ENCODE measurements at regions not wholly inside any gene's neighbourhood (a gene's known extent, or its start where the extent isn't known, plus 50 kb on each side); places are given as distances from the start of the nearest gene placed in this dataset.

DNA sequence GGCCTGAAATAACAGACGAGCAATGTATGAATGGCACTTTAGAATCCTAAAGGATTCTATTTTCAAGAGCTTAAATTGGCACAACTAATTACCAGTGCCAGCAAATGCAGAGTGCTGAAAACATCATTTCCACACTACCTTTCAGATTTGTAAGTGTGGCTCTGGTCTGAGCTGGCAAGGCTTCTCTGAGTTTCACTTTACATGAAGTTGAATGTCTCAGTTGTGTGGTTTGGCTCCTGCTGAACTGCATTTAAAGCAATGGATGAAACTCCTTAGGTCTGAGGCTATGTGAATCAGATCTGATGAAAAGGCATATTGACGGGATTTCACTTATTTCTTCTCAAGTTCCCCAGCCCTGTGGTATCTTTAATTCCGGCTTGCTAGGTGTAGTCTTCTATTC is 114.8 kb upstream of the PTGFR start:
- no peak for ATAC-seq
- H3K27me3 Mint-ChIP-seq (ENCODE audit: low read depth) = no peaks in the 10 kb centered on the region
- DNase-seq = no peak
- no peaks in the 10 kb centered on the region for H3K9me3 Mint-ChIP-seq
- no peaks in the 10 kb centered on the region for H3K36me3 Mint-ChIP-seq (ENCODE audit: insufficient read depth)
- H3K4me1 Mint-ChIP-seq (ENCODE audit: low read depth) = no peaks in the 10 kb centered on the region
- H3K4me3 Mint-ChIP-seq = no peak overlapping the region

DNA sequence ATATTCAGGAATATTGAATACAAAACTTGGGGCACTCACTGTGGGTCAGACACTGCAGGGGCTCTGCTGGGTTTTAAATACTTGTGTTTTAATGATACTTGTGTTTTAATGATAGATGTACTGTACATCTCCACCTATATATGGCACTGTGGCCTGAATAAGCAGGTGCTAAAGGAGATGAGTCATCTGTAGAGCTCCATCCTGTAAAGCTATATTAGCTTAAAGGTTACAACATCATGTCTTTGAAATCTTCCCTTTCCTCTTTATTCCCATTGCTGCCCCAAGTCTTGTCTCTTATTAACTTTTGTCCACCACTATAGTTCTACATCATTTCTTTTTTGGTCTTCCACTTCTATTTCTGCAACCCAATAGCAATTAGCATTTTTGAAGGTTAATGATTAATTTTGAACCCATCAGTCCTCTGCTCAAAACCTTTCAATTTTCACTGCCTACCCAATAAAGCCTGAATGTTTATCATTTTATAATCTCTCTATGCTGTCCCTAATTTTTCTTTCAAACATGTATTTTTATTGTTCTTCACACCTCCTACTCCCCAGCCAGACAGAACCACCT is 113.3 kb upstream of the PTGFR start:
- no peaks in the 10 kb centered on the region for H3K4me1 Mint-ChIP-seq (ENCODE audit: low read depth)
- no peak for ATAC-seq

DNA sequence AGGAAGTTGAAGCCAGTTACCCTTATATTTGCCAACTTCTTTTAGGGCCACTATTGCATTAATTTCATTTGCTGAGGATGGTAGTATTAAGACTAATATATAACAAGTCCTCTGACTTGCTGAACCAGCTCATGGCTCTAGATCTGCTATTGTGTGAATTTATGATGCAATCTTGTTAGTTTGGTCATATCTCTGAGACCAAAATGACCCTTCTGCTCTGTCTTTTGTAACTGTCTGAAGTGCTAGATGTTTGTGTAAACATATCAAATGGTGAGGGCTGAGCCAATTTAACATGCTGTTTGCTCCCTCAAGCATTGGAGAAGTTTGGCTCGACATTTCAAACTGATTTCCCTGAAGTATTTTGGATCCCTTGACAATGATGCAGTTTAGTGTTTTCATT is 106.9 kb upstream of the PTGFR start:
- Mint-ChIP-seq H3K4me3 (no peak overlapping the region), H3K36me3 (ENCODE audit: insufficient read depth) (no peaks in the 10 kb centered on the region), H3K4me1 (ENCODE audit: low read depth) (no peaks in the 10 kb centered on the region), H3K27me3 (ENCODE audit: low read depth) (no peaks in the 10 kb centered on the region), H3K9me3 (no peaks in the 10 kb centered on the region)
- ATAC-seq (no peak), DNase-seq (no peak)

More for the DNA sequence above, 113.3 kb upstream of the PTGFR start:
- Mint-ChIP-seq H3K27me3 (ENCODE audit: low read depth) (no peaks in the 10 kb centered on the region), H3K36me3 (ENCODE audit: insufficient read depth) (no peaks in the 10 kb centered on the region), H3K9me3 (no peaks in the 10 kb centered on the region), H3K4me3 (no peak overlapping the region)
- DNase-seq = no peak

DNA sequence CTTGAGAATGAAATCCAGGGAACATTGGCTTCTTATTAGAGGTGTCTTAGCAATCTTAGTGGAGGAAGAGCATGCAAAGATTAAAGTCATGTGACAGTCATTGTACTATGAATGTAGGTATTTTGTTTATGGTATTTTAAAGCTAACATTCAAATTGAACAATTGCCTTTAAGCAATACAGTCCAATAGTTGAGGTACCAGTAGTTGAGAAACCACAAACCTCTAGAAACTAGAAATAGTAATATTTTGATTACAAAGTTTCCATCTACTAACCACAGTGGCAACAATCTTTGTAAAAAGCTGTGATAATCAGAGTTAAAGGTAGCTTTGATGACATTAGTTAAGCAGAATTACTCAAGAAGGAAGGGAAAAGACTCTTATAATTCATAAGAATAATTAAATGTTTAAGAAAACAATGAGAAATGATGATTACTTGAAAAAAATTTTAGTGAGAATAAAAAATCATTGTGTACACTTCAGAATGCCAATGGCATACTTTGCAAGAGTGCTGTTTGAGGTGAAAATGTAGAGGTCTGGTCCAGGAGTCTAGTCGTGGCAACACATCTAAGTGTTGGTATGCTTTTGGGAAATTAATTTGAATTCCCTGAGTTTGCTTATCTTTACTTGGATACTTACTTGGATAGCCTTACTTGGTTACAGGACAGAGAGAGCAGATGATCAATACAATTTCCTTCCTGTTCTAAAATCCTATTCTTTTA is 104.9 kb upstream of the PTGFR start:
- Mint-ChIP-seq H3K4me3 (no peak overlapping the region), H3K4me1 (ENCODE audit: low read depth) (no peaks in the 10 kb centered on the region), H3K36me3 (ENCODE audit: insufficient read depth) (no peaks in the 10 kb centered on the region), H3K27me3 (ENCODE audit: low read depth) (no peaks in the 10 kb centered on the region), H3K9me3 (no peaks in the 10 kb centered on the region)
- ATAC-seq (no peak), DNase-seq (no peak)

DNA sequence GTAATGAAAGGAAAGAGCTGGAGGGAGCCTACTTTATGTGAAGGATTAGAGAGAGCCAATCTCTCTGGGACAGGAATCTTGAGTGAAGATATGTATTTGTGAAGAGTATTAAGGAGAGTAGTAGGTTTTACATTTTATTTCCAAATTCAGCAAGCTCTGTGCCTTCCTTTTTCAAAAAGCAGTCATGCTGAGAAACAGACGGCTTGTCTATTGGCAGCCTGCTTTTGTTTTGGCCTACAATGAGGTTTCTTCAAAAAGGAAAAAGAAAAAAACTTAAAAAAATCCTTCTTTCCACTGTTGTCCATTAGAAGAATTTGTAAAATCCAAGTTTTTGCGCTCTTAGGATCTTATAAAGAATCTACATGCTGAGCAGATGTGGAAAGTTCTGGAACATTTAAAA is 103.6 kb upstream of the PTGFR start:
- Mint-ChIP-seq H3K9me3 (no peaks in the 10 kb centered on the region), H3K36me3 (ENCODE audit: insufficient read depth) (no peaks in the 10 kb centered on the region), H3K4me3 (no peak overlapping the region), H3K27me3 (ENCODE audit: low read depth) (no peaks in the 10 kb centered on the region), H3K4me1 (ENCODE audit: low read depth) (no peaks in the 10 kb centered on the region)
- no peak for DNase-seq
- no peak for ATAC-seq

DNA sequence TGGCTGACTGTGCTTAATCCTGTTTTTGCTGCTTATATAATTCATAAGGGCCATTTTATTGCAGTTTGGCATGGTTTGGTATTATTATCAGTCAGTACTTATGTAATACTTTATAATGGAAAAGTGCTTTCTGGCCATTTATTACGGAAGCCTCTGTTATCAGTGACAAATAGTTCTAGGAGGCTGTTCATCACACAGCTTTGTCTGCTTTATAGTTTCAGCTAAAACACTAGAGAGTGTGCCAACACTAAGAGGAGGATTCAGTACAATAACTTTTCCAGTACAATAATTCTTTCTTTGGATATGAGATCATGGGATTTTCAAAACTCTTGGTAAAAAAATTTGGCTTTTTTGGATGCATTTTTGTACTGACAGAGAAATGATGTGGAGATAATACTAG is 102.9 kb upstream of the PTGFR start:
- no peak for ATAC-seq
- DNase-seq = no peak
- H3K36me3 Mint-ChIP-seq (ENCODE audit: insufficient read depth) = no peaks in the 10 kb centered on the region
- peaks cover 4% of the 10 kb centered on the region for H3K9me3 Mint-ChIP-seq
- H3K4me1 Mint-ChIP-seq (ENCODE audit: low read depth) = no peaks in the 10 kb centered on the region
- no peak overlapping the region for H3K4me3 Mint-ChIP-seq
- H3K27me3 Mint-ChIP-seq (ENCODE audit: low read depth) = no peaks in the 10 kb centered on the region

DNA sequence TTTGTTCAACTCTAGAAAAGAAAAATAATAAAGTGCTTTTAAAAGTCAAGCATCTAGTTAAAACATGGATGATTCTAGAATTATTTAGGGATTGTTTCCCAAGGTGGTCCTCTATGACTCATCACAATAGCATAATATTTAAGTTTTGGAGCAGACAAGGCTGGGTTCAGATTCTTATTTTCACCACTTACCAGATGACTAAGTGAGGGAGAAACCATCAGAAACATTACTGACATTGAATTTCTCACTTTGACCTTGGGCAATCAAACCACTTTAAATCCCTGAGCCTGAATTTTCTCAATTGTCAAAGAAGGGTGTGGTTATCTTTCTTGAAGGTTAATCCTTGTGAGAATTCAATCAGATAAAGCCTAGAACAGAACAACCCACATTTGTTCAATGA is 102.5 kb upstream of the PTGFR start:
- Mint-ChIP-seq H3K27me3 (ENCODE audit: low read depth) (no peaks in the 10 kb centered on the region), H3K9me3 (peaks cover 8% of the 10 kb centered on the region), H3K4me1 (ENCODE audit: low read depth) (no peaks in the 10 kb centered on the region), H3K36me3 (ENCODE audit: insufficient read depth) (no peaks in the 10 kb centered on the region), H3K4me3 (no peak overlapping the region)
- DNase-seq (no peak), ATAC-seq (no peak)

DNA sequence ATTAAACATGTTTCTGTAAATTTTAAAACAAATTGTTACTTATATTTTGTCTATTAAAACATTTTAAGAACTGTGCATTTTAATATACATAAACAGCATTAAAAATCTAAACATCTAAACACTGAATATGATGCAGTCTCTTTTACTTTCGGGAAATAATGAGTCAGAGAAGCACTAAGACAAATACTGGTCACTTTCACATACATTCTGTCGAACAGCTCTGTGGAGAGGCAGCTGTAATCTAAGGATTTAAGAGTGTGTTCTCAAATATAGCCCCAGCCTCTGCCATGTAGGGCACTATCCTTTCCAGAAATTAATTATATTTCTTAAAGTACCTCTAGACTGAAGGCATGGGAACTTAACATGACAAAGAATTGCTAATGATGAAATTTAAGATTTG is 89.6 kb upstream of the PTGFR start:
- Mint-ChIP-seq H3K4me3 (no peak overlapping the region), H3K4me1 (ENCODE audit: low read depth) (no peaks in the 10 kb centered on the region), H3K27me3 (ENCODE audit: low read depth) (peaks cover 4% of the 10 kb centered on the region), H3K9me3 (no peaks in the 10 kb centered on the region), H3K36me3 (ENCODE audit: insufficient read depth) (no peaks in the 10 kb centered on the region)
- ATAC-seq (no peak), DNase-seq (no peak)

DNA sequence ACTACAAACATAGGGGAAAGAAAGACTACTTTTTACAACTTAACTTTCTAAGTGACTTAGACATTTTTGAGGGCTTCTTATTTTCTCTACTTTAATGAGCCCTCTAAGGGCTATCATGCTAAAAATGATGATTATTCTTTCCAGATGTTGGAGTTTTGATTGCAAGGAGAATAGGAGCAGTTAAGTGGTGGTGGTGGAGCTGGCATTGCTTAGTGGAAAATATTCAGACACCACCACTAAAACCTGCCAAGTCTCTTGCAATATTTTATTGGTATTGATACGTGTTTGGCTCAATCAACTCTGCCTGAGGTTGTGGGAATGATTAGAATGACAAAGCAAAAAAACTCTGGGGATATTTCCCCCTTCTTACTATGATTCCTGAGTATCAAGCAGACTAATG is 82.6 kb upstream of the PTGFR start:
- Mint-ChIP-seq H3K9me3 (peaks cover 10% of the 10 kb centered on the region), H3K36me3 (ENCODE audit: insufficient read depth) (no peaks in the 10 kb centered on the region), H3K27me3 (ENCODE audit: low read depth) (no peaks in the 10 kb centered on the region), H3K4me3 (no peak overlapping the region), H3K4me1 (ENCODE audit: low read depth) (no peaks in the 10 kb centered on the region)
- no peak for DNase-seq
- ATAC-seq = no peak

DNA sequence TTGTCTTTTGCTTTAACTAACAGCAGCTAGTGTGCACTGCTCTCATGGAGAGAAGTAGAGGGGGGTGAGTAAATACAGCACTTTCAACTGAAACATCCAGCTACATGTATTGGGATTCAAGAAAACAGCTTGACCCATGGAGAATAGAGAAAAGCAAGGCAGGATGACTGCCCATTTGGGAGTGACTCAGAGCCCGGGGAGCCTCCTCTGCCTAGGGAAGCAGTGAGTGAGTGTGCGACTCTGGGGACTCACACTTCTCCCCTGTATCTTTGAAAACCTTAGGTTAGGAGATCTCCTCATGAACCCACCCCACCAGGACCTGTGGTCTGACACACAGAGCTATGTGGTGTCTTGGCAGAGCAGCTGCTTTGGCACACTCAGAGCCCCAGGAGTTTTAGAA is 82.0 kb upstream of the PTGFR start:
- ATAC-seq (no peak), DNase-seq (no peak)
- Mint-ChIP-seq H3K4me1 (ENCODE audit: low read depth) (no peaks in the 10 kb centered on the region), H3K9me3 (peaks cover 10% of the 10 kb centered on the region), H3K4me3 (no peak overlapping the region), H3K27me3 (ENCODE audit: low read depth) (no peaks in the 10 kb centered on the region), H3K36me3 (ENCODE audit: insufficient read depth) (no peaks in the 10 kb centered on the region)

DNA sequence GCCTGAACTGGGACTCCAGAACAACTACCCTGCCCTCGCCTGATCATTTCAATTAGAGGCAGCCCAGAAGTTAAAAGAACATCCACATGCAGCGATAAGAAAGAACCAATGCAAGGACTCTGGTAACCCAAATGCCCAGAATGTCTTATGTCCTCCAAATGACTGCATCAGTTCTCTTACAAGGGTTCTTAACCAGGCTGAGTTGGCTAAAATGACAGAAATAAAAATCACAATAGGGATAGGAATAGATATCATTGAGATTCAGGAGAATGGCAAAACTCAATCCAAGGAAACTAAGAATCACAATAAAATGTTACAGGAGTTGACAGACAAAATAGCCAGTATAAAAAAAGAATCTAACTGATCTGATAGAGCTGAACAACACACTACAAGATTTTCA is 80.1 kb upstream of the PTGFR start:
- ATAC-seq (no peak), DNase-seq (no peak)
- Mint-ChIP-seq H3K4me1 (ENCODE audit: low read depth) (no peaks in the 10 kb centered on the region), H3K36me3 (ENCODE audit: insufficient read depth) (no peaks in the 10 kb centered on the region), H3K4me3 (no peak overlapping the region), H3K27me3 (ENCODE audit: low read depth) (no peaks in the 10 kb centered on the region), H3K9me3 (peaks cover 10% of the 10 kb centered on the region)

DNA sequence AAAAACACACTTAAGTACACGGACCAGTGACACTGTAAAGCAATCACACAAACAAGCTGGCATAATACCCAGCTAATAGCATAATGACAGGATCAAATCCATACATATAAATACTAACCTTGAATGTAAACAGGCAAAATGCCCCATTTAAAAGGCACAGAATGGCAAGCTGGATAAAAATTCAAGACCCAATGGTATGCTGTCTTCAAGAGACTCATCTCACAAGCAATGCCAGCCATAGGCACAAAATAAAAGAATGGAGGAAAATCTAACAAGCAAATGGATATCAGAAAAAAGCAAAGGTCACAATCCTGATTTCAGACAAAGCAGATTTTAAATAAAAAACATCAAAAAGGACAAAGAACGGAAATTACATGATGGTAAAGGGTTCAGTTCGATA is 79.1 kb upstream of the PTGFR start:
- Mint-ChIP-seq H3K9me3 (peaks cover 10% of the 10 kb centered on the region), H3K4me3 (no peak overlapping the region), H3K27me3 (ENCODE audit: low read depth) (no peaks in the 10 kb centered on the region), H3K4me1 (ENCODE audit: low read depth) (no peaks in the 10 kb centered on the region), H3K36me3 (ENCODE audit: insufficient read depth) (no peaks in the 10 kb centered on the region)
- no peak for DNase-seq
- no peak for ATAC-seq

DNA sequence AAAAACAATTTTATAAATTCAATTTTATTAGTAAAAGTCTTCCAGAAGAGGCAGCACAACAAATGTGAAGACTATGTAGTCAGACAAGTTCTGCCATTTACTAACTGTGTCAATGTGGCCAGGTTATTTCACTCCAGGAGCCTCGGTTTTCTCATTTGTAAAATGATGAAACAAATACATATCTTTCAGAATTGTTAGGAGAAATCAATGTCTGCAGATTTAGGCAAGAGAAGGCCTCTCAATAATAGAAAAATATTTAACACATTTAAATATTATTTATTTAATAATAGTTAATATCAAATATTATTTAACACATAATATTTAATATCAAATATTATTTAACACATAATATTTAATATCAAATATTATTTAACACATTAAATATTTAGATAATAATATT is 75.6 kb upstream of the PTGFR start:
- DNase-seq (no peak), ATAC-seq (no peak)
- Mint-ChIP-seq H3K27me3 (ENCODE audit: low read depth) (no peaks in the 10 kb centered on the region), H3K9me3 (peaks cover 10% of the 10 kb centered on the region), H3K4me1 (ENCODE audit: low read depth) (no peaks in the 10 kb centered on the region), H3K36me3 (ENCODE audit: insufficient read depth) (no peaks in the 10 kb centered on the region), H3K4me3 (no peak overlapping the region)

DNA sequence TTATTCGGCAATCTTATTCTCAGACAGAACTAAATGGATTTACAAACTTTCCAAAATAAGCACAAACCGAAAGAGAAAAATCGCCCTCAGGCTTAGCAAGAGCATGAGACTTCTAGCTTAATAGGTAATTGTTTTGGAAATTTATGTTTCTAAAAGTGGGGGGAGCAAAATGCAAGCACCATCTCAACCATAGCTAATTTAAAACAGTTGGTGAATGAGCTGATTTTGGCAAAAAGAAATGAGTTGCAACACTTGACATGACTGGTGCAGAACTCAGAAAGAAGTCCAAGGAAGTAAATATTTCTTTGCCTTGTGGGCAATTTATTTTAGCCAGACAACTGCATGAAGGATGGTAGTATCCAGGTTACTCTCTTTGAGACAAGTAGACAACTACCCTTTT is 71.5 kb upstream of the PTGFR start:
- no peaks in the 10 kb centered on the region for H3K27me3 Mint-ChIP-seq (ENCODE audit: low read depth)
- H3K4me3 Mint-ChIP-seq = no peak overlapping the region
- no peaks in the 10 kb centered on the region for H3K4me1 Mint-ChIP-seq (ENCODE audit: low read depth)

DNA sequence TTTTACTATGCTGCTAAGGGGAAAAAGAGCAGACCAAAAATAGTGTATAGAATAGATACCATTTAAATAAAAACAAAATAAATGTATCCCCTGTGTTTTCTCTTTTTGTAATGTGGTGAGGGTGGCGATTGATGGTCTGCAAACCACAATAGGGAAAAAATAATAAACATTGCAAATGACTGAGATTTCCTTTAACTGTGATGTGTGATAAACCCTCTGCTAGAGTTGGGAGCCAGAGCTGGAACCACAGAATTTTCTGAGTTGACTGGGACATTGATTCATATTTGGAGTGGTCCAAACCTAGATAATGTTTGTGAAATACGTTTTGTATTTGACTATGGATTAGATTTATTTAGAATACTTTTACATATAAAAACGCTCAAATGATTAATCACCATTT is 70.6 kb upstream of the PTGFR start:
- DNase-seq = no peak
- no peak overlapping the region for H3K4me3 Mint-ChIP-seq
- no peaks in the 10 kb centered on the region for H3K36me3 Mint-ChIP-seq (ENCODE audit: insufficient read depth)
- ATAC-seq = no peak
- H3K4me1 Mint-ChIP-seq (ENCODE audit: low read depth) = no peaks in the 10 kb centered on the region
- no peaks in the 10 kb centered on the region for H3K9me3 Mint-ChIP-seq
- H3K27me3 Mint-ChIP-seq (ENCODE audit: low read depth) = no peaks in the 10 kb centered on the region

More for the DNA sequence above, 71.5 kb upstream of the PTGFR start:
- DNase-seq (no peak), ATAC-seq (no peak)
- Mint-ChIP-seq H3K9me3 (no peaks in the 10 kb centered on the region), H3K36me3 (ENCODE audit: insufficient read depth) (no peaks in the 10 kb centered on the region)
